Neuron (in vitro differentiated cells): ENCODE measurements at regions not wholly inside any gene's neighbourhood (a gene's known extent, or its start where the extent isn't known, plus 50 kb on each side); places are given as distances from the start of the nearest gene placed in this dataset.

Source experiments
- H2AFZ ChIP-seq: one replicate; pipeline ENCODE4 v1.6.1; 2013; ENCODE audit warnings: low read depth, mild to moderate bottlenecking, inconsistent platforms, low read length, moderate library complexity
- H3K27me3 ChIP-seq: one replicate; pipeline ENCODE4 v1.6.1; 2013; ENCODE audit warnings: low read length; ENCODE audit not compliant: insufficient read depth
- H3K36me3 ChIP-seq: one replicate; pipeline ENCODE4 v1.6.1; 2013; ENCODE audit warnings: low read length; ENCODE audit not compliant: insufficient read depth
- H3K4me1 ChIP-seq: one replicate; pipeline ENCODE4 v1.6.1; 2013; ENCODE audit warnings: low read length; ENCODE audit not compliant: insufficient read depth
- H3K4me3 ChIP-seq: 2 replicates; pipeline ENCODE4 v1.5.1; 2013; ENCODE audit warnings: mild to moderate bottlenecking, low read length, moderate library complexity
- H3K9me3 ChIP-seq: one replicate; pipeline ENCODE4 v1.6.1; 2013; ENCODE audit warnings: low read length

DNA sequence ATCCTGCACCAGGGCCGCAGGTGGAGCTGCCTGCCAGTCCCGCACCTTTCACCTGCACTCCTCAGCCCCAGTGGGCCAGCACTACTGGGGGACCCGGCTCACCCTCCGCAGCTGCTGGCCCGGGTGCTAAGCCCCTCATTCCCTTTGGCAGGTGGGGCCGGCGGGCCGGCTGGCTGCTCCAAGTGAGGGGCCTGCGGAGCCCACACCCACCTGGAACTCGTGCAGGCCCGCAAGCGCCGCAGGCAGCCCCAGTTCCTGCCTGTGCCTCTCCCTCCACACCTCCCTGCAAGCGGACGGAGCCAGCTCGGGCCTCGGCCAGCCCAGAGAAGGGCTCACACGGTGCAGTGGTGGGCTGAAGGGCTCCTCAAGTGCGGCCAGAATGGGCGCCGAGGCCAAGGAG lies 199.0 kb upstream of the HS3ST5 start:
- H2AFZ ChIP-seq: no peak overlapping the region
- no peaks in the 10 kb centered on the region for H3K27me3 ChIP-seq
- H3K36me3 ChIP-seq: no peaks in the 10 kb centered on the region
- no peaks in the 10 kb centered on the region for H3K4me1 ChIP-seq
- H3K4me3 ChIP-seq: no peak overlapping the region
- H3K9me3 ChIP-seq: no peaks in the 10 kb centered on the region

- Histone ChIP-seq H3K9me3 (no peaks in the 10 kb centered on the region), H3K27me3 (no peaks in the 10 kb centered on the region), H3K36me3 (no peaks in the 10 kb centered on the region), H2AFZ (no peak overlapping the region), H3K4me3 (no peak overlapping the region), H3K4me1 (no peaks in the 10 kb centered on the region)
Measured at GRCh38 chr6:114537977-114538376, 195.2 kb upstream of the HS3ST5 start.

DNA sequence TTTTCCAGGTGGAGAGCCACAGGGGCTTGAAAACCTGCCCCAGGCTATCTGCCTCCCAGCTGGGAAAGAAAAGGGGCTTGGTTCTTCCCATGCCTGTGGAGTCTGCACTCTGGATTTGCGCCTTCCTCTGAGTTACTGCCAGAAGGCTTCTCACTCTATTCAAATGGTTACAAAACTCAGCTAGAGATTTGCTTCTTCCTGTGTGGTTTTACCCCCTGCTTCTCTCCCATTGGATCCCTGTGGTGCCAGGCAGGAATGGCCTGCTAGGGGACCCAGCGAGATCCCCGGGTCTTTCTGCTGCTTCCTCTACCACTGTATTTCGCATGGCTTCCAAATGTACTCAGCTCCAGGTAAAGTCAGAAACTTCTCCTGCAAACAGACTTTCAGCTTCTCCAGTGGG lies 192.0 kb upstream of the HS3ST5 start:
- Histone ChIP-seq H3K4me1 (no peaks in the 10 kb centered on the region), H2AFZ (no peak overlapping the region), H3K36me3 (no peaks in the 10 kb centered on the region), H3K27me3 (no peaks in the 10 kb centered on the region), H3K4me3 (no peak overlapping the region), H3K9me3 (no peaks in the 10 kb centered on the region)

- H3K4me1 ChIP-seq: peaks cover 6% of the 10 kb centered on the region
- no peaks in the 10 kb centered on the region for H3K36me3 ChIP-seq
- no peak overlapping the region for H2AFZ ChIP-seq
Measured at GRCh38 chr6:114524081-114524480, 181.3 kb upstream of the HS3ST5 start.

GRCh38 chr6:114523508-114523907 lies 180.7 kb upstream of the HS3ST5 start:
- Histone ChIP-seq H2AFZ (no peak overlapping the region), H3K27me3 (no peaks in the 10 kb centered on the region), H3K4me1 (peaks cover 6% of the 10 kb centered on the region), H3K4me3 (no peak overlapping the region), H3K36me3 (no peaks in the 10 kb centered on the region), H3K9me3 (no peaks in the 10 kb centered on the region)

More at GRCh38 chr6:114524081-114524480, 181.3 kb upstream of the HS3ST5 start:
- Histone ChIP-seq H3K4me3 (no peak overlapping the region), H3K27me3 (no peaks in the 10 kb centered on the region), H3K9me3 (no peaks in the 10 kb centered on the region)

- H3K4me3 ChIP-seq: no peak overlapping the region
- H2AFZ ChIP-seq: no peak overlapping the region
- no peaks in the 10 kb centered on the region for H3K9me3 ChIP-seq
- no peaks in the 10 kb centered on the region for H3K36me3 ChIP-seq
- H3K4me1 ChIP-seq: peaks cover 6% of the 10 kb centered on the region
- no peaks in the 10 kb centered on the region for H3K27me3 ChIP-seq
Measured at GRCh38 chr6:114521926-114522325, 179.1 kb upstream of the HS3ST5 start.

DNA sequence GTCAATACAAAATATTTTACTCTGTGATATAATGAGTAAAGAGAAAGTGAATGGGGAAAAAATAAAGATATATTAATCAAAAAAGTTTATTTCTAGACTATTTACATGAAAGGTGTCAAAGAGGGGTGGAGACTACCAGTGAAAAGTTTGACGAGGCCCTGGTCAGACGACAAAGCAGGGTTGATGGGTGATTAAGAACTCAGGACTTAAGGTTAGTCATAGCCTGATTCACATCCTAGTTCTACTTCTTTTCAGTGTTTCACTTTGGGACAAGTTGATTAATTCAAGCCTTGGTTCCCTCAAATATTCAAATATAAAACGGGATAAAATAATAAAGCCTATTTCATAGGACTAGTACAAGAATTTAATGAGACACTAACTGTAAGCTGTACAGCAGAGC lies 178.2 kb upstream of the HS3ST5 start:
- no peak overlapping the region for H3K4me3 ChIP-seq
- H3K27me3 ChIP-seq: no peaks in the 10 kb centered on the region
- peaks cover 6% of the 10 kb centered on the region for H3K4me1 ChIP-seq
- H2AFZ ChIP-seq: no peak overlapping the region
- no peaks in the 10 kb centered on the region for H3K9me3 ChIP-seq
- H3K36me3 ChIP-seq: no peaks in the 10 kb centered on the region

GRCh38 chr6:114514170-114514569 lies 171.3 kb upstream of the HS3ST5 start:
- no peak overlapping the region for H2AFZ ChIP-seq
- H3K9me3 ChIP-seq: no peaks in the 10 kb centered on the region
- no peaks in the 10 kb centered on the region for H3K36me3 ChIP-seq
- no peaks in the 10 kb centered on the region for H3K27me3 ChIP-seq
- no peak overlapping the region for H3K4me3 ChIP-seq
- H3K4me1 ChIP-seq: no peaks in the 10 kb centered on the region

GRCh38 chr6:114471450-114471849 lies 128.6 kb upstream of the HS3ST5 start:
- no peak overlapping the region for H2AFZ ChIP-seq
- no peaks in the 10 kb centered on the region for H3K9me3 ChIP-seq
- no peaks in the 10 kb centered on the region for H3K27me3 ChIP-seq
- H3K36me3 ChIP-seq: no peaks in the 10 kb centered on the region
- no peak overlapping the region for H3K4me3 ChIP-seq
- no peaks in the 10 kb centered on the region for H3K4me1 ChIP-seq

- Histone ChIP-seq H3K4me1 (no peaks in the 10 kb centered on the region), H2AFZ (no peak overlapping the region), H3K9me3 (no peaks in the 10 kb centered on the region), H3K36me3 (no peaks in the 10 kb centered on the region), H3K4me3 (no peak overlapping the region), H3K27me3 (no peaks in the 10 kb centered on the region)
Measured at GRCh38 chr6:114467931-114468330, 125.1 kb upstream of the HS3ST5 start.

DNA sequence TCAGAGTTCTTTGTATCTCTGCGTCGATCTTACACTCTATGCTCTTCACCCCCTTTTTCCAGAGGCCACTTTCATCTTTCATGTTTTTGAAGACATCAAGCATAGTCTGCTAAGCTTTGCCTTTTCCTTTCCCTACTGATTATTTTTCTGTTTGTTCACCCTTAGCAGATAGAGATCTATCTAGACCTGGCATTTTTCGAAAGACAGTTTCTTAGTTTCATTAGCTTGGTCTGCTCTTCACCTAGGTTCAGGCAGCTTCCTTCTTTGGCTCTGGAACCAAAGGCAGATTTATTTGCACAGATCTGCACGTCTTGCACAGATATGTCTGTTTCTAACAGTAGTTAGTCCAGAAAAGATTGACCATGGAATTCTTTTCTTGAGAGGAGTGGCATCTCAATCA lies 122.7 kb upstream of the HS3ST5 start:
- H3K9me3 ChIP-seq: no peaks in the 10 kb centered on the region
- no peaks in the 10 kb centered on the region for H3K4me1 ChIP-seq
- no peaks in the 10 kb centered on the region for H3K27me3 ChIP-seq
- no peaks in the 10 kb centered on the region for H3K36me3 ChIP-seq
- H2AFZ ChIP-seq: no peak overlapping the region
- H3K4me3 ChIP-seq: no peak overlapping the region

DNA sequence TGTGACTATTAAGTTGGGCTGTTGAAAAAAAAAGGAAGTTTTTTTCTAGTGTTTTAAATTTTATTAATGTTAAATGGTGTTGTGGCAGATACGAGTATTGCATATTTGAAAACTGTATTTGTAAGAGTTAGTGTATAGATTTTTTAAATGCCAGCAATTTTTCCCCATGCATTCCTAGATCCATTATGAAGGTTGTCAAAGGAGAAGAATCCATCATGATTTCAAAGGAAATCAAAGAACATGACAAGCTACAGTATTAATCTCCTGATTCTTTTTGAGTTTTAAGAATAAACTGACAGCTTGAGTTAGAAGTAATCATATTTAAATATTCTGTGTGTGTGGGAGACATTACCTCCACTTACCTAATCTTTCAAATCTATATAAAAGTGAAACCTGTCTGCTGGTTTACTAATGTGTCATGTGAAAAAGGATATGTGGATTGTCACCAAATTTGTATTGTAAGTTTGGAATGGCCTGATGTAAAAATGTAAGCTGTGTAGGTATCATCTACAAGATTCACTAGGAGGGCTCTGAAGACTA lies 111.0 kb upstream of the HS3ST5 start:
- H3K4me3 ChIP-seq: no peak overlapping the region
- no peaks in the 10 kb centered on the region for H3K4me1 ChIP-seq
- no peak overlapping the region for H2AFZ ChIP-seq
- H3K9me3 ChIP-seq: no peaks in the 10 kb centered on the region
- H3K36me3 ChIP-seq: no peaks in the 10 kb centered on the region
- peaks cover 5% of the 10 kb centered on the region for H3K27me3 ChIP-seq

DNA sequence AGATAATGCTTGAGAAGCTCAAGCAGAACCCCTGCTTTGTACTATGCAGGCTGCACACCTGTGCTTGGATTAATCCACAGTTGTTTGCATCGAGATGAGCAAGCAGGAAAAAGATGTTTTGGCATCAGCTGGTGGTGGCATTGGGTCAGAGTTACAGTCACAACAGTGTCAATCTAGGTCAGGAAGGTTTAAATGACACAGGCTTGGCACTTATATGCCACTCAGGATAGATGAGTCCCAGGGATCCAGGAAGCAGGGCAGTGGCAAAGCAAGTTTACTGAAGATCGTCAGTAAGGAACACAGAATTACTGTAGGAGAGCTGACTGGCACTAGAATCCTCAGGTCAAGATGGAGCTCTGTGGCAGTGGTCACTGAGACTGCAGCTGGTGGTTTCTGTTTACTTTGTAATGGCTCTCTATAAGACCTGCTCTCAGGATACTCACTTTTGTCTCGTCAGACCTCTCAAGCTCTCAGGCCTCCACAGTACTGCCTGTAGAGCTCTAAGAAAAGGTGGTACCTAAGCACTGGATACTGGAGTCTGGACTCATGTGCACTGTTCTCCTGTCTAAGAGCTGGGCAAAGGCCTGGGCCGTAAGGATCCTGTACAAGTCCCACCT lies 110.1 kb upstream of the HS3ST5 start:
- Histone ChIP-seq H3K4me3 (no peak overlapping the region), H3K9me3 (no peaks in the 10 kb centered on the region), H2AFZ (no peak overlapping the region), H3K4me1 (no peaks in the 10 kb centered on the region), H3K36me3 (no peaks in the 10 kb centered on the region), H3K27me3 (peaks cover 5% of the 10 kb centered on the region)

- Histone ChIP-seq H2AFZ (no peak overlapping the region), H3K36me3 (no peaks in the 10 kb centered on the region), H3K4me1 (no peaks in the 10 kb centered on the region), H3K27me3 (peaks cover 6% of the 10 kb centered on the region), H3K9me3 (no peaks in the 10 kb centered on the region), H3K4me3 (no peak overlapping the region)
Measured at GRCh38 chr6:114450631-114451030, 107.8 kb upstream of the HS3ST5 start.
